ENCODE measurements at regions not wholly inside any gene's neighbourhood (a gene's known extent, or its start where the extent isn't known, plus 50 kb on each side); places are given as distances from the start of the nearest gene placed in this dataset.

DNA sequence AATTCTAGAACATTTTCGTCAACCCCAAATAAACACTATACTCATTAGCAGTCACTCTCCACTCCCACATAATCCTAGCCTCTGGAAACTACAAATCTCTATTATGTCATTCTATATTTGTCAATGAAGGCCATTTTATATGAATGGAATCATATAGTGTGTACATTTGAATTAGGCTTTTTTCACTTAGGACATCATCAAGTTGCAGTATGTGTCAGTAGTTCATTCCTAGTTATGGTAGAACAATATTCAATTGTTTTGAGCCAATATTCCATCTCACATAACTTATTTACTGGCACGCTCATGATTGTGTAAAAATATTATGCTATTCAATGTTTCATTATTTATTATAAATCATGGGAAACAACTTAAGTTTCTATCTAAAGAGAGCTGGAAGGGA is 1610.4 kb upstream of the MIR17HG start:
- TF ChIP-seq POLR2AphosphoS5 (IDR thresholded peaks at IDR 0.05) = no peak
- TF ChIP-seq, protein P1, sequence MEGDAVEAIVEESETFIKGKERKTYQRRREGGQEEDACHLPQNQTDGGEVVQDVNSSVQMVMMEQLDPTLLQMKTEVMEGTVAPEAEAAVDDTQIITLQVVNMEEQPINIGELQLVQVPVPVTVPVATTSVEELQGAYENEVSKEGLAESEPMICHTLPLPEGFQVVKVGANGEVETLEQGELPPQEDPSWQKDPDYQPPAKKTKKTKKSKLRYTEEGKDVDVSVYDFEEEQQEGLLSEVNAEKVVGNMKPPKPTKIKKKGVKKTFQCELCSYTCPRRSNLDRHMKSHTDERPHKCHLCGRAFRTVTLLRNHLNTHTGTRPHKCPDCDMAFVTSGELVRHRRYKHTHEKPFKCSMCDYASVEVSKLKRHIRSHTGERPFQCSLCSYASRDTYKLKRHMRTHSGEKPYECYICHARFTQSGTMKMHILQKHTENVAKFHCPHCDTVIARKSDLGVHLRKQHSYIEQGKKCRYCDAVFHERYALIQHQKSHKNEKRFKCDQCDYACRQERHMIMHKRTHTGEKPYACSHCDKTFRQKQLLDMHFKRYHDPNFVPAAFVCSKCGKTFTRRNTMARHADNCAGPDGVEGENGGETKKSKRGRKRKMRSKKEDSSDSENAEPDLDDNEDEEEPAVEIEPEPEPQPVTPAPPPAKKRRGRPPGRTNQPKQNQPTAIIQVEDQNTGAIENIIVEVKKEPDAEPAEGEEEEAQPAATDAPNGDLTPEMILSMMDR (IDR thresholded peaks at IDR 0.05) = no peak
- TF ChIP-seq EP300 (IDR thresholded peaks at IDR 0.05) = no peak
- TF ChIP-seq POLR2A (IDR thresholded peaks at IDR 0.05) = no peak

Data from sigmoid colon (tissue), 4 donors.